ENCODE measurements at regions not wholly inside any gene's neighbourhood (a gene's known extent, or its start where the extent isn't known, plus 50 kb on each side); places are given as distances from the start of the nearest gene placed in this dataset.

GRCh38 chr2:185063761-185064160 is 465.4 kb downstream of the ZNF804A start:
- DNase-seq (ENCODE audit: low read depth in 1 of 2, low spot score in 1 of 2) (no peak), ATAC-seq (no peak), FAIRE-seq (no peak)
- Histone ChIP-seq H3K4me2 (no peak overlapping the region), H3K9me3 (no peaks in the 10 kb centered on the region), H3K27ac (no peak overlapping the region), H3K4me1 (no peaks in the 10 kb centered on the region), H3K4me3 (no peak overlapping the region)
- no peak for TF ChIP-seq MAFK (IDR thresholded peaks at IDR 0.05; ENCODE audit: partially characterized antibody)
- TF ChIP-seq, protein P1, sequence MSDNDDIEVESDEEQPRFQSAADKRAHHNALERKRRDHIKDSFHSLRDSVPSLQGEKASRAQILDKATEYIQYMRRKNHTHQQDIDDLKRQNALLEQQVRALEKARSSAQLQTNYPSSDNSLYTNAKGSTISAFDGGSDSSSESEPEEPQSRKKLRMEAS (IDR thresholded peaks at IDR 0.05), result no peak
- no peak for TF ChIP-seq CEBPB (IDR thresholded peaks at IDR 0.05)
- no peak for TF ChIP-seq JUN (IDR thresholded peaks at IDR 0.05)
- TF ChIP-seq EHMT2 (IDR thresholded peaks at IDR 0.05; ENCODE audit: low read depth), result no peak
- TF ChIP-seq, protein P2, sequence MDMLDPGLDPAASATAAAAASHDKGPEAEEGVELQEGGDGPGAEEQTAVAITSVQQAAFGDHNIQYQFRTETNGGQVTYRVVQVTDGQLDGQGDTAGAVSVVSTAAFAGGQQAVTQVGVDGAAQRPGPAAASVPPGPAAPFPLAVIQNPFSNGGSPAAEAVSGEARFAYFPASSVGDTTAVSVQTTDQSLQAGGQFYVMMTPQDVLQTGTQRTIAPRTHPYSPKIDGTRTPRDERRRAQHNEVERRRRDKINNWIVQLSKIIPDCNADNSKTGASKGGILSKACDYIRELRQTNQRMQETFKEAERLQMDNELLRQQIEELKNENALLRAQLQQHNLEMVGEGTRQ (IDR thresholded peaks at IDR 0.05), result no peak
- no peak for TF ChIP-seq MYC (IDR thresholded peaks at IDR 0.05; ENCODE audit: borderline replicate concordance, low read length)
- no peak for TF ChIP-seq E2F6 (IDR thresholded peaks at IDR 0.05; ENCODE audit: borderline replicate concordance, low read depth)
- no peak for TF ChIP-seq ZFP36 (IDR thresholded peaks at IDR 0.05; ENCODE audit: borderline replicate concordance, partially characterized antibody)
- no peak for TF ChIP-seq PBX3 (IDR thresholded peaks at IDR 0.05)
- TF ChIP-seq HOXB5 (CRISPR knock-in tag; IDR thresholded peaks at IDR 0.05), result no peak
- no peak for TF ChIP-seq EHF (CRISPR knock-in tag; IDR thresholded peaks at IDR 0.05)
- TF ChIP-seq KDM5A (IDR thresholded peaks at IDR 0.05), result no peak
- no peak for TF ChIP-seq ELK1 (IDR thresholded peaks at IDR 0.05; ENCODE audit: low read depth, low read length)
- TF ChIP-seq CBX8 (IDR thresholded peaks at IDR 0.05), result no peak
- 0% methylated on average over 1 of the region's 1 CpG for WGBS (ENCODE audit: missing lambda C conversion rate)
- ChIA-PET CTCF (no interaction called here), POLR2A (no interaction called here)

DNA sequence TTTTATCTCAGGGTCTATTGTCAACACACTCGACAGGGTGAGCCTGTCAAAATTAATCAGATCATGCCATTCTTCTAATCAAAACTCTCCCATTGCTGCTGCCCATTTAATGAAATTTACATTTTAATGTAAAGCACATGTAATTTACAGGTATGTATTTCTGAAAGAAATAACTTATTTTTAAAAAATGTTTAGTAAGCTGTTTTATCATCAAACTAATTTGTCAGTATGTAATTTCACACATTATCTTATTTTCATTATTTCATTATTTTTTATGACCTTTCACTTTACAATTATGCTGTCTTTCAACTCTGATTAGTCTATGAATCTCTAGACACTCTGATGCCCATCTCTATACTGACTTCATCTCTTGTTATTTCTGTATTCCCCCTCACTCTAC is 467.8 kb downstream of the ZNF804A start:
- ATAC-seq (no peak), DNase-seq (ENCODE audit: low read depth in 1 of 2, low spot score in 1 of 2) (no peak), FAIRE-seq (no peak)
- ChIA-PET POLR2A (no interaction called here), CTCF (no interaction called here)
- TF ChIP-seq BHLHE40 (IDR thresholded peaks at IDR 0.05; ENCODE audit: low read depth, low read length), result no peak
- TF ChIP-seq MAFK (IDR thresholded peaks at IDR 0.05; ENCODE audit: partially characterized antibody), result peak; percentile 30
- TF ChIP-seq, protein P3, sequence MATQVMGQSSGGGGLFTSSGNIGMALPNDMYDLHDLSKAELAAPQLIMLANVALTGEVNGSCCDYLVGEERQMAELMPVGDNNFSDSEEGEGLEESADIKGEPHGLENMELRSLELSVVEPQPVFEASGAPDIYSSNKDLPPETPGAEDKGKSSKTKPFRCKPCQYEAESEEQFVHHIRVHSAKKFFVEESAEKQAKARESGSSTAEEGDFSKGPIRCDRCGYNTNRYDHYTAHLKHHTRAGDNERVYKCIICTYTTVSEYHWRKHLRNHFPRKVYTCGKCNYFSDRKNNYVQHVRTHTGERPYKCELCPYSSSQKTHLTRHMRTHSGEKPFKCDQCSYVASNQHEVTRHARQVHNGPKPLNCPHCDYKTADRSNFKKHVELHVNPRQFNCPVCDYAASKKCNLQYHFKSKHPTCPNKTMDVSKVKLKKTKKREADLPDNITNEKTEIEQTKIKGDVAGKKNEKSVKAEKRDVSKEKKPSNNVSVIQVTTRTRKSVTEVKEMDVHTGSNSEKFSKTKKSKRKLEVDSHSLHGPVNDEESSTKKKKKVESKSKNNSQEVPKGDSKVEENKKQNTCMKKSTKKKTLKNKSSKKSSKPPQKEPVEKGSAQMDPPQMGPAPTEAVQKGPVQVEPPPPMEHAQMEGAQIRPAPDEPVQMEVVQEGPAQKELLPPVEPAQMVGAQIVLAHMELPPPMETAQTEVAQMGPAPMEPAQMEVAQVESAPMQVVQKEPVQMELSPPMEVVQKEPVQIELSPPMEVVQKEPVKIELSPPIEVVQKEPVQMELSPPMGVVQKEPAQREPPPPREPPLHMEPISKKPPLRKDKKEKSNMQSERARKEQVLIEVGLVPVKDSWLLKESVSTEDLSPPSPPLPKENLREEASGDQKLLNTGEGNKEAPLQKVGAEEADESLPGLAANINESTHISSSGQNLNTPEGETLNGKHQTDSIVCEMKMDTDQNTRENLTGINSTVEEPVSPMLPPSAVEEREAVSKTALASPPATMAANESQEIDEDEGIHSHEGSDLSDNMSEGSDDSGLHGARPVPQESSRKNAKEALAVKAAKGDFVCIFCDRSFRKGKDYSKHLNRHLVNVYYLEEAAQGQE (IDR thresholded peaks at IDR 0.05), result no peak
- Histone ChIP-seq H3K9me3 (no peaks in the 10 kb centered on the region), H3K4me2 (no peak overlapping the region), H3K27ac (no peak overlapping the region), H3K4me1 (no peaks in the 10 kb centered on the region), H3K4me3 (no peak overlapping the region)
- WGBS (ENCODE audit: missing lambda C conversion rate), result 5% methylated on average over 1 of the region's 1 CpG

- POLR2A ChIA-PET, result no interaction called here
- DNase-seq (ENCODE audit: low read depth in 1 of 2, low spot score in 1 of 2) (no peak), ATAC-seq (no peak), FAIRE-seq (no peak)
- Histone ChIP-seq H3K4me1 (no peaks in the 10 kb centered on the region), H3K9me3 (no peaks in the 10 kb centered on the region), H3K4me3 (no peak overlapping the region), H3K27ac (no peak overlapping the region), H3K4me2 (no peak overlapping the region)
- CTCF ChIA-PET, result no interaction called here
- WGBS (ENCODE audit: missing lambda C conversion rate), result 12% methylated on average over 2 of the region's 2 CpGs
- TF ChIP-seq HOXB5 (CRISPR knock-in tag; IDR thresholded peaks at IDR 0.05) (no peak), RAD21 (conservative IDR thresholded peaks at IDR 0.05 in 1 of 2, IDR thresholded peaks at IDR 0.05 in 1 of 2) (no peak), ZC3H11A (IDR thresholded peaks at IDR 0.05) (no peak), EHF (CRISPR knock-in tag; IDR thresholded peaks at IDR 0.05) (no peak), POLR2AphosphoS2 (conservative IDR thresholded peaks at IDR 0.05; ENCODE audit: low read length) (no peak), NR3C1 (IDR thresholded peaks at IDR 0.05) (no peak), RARB (CRISPR knock-in tag; IDR thresholded peaks at IDR 0.05) (no peak), CBX2 (IDR thresholded peaks at IDR 0.05; ENCODE audit: borderline replicate concordance, low read depth) (no peak), JUN (IDR thresholded peaks at IDR 0.05) (no peak)
- TF ChIP-seq, protein P1 (IDR thresholded peaks at IDR 0.05), result no peak
- TF ChIP-seq, protein P4, sequence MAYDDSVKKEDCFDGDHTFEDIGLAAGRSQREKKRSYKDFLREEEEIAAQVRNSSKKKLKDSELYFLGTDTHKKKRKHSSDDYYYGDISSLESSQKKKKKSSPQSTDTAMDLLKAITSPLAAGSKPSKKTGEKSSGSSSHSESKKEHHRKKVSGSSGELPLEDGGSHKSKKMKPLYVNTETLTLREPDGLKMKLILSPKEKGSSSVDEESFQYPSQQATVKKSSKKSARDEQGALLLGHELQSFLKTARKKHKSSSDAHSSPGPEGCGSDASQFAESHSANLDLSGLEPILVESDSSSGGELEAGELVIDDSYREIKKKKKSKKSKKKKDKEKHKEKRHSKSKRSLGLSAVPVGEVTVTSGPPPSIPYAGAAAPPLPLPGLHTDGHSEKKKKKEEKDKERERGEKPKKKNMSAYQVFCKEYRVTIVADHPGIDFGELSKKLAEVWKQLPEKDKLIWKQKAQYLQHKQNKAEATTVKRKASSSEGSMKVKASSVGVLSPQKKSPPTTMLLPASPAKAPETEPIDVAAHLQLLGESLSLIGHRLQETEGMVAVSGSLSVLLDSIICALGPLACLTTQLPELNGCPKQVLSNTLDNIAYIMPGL (CRISPR knock-in tag; IDR thresholded peaks at IDR 0.05; ENCODE audit: borderline replicate concordance), result no peak
These were observed 470.8 kb downstream of the ZNF804A start for GRCh38 chr2:185069107-185069506.

Data from A549 (cell line).